ENCODE measurements at regions not wholly inside any gene's neighbourhood (a gene's known extent, or its start where the extent isn't known, plus 50 kb on each side); places are given as distances from the start of the nearest gene placed in this dataset.

DNA sequence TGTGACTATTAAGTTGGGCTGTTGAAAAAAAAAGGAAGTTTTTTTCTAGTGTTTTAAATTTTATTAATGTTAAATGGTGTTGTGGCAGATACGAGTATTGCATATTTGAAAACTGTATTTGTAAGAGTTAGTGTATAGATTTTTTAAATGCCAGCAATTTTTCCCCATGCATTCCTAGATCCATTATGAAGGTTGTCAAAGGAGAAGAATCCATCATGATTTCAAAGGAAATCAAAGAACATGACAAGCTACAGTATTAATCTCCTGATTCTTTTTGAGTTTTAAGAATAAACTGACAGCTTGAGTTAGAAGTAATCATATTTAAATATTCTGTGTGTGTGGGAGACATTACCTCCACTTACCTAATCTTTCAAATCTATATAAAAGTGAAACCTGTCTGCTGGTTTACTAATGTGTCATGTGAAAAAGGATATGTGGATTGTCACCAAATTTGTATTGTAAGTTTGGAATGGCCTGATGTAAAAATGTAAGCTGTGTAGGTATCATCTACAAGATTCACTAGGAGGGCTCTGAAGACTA lies 111.0 kb upstream of the HS3ST5 start:
- Mint-ChIP-seq H3K27me3 (ENCODE audit: low read depth) (no peaks in the 10 kb centered on the region), H3K4me1 (peaks cover 27% of the 10 kb centered on the region), H3K27ac (no peak overlapping the region; the same call in 1 of the 2 replicates), H3K4me3 (no peak overlapping the region), H3K36me3 (no peaks in the 10 kb centered on the region), H3K9me3 (no peaks in the 10 kb centered on the region)
- ATAC-seq: no peak
- CTCF ChIA-PET: no interaction called here
- POLR2A ChIA-PET: interaction anchor here (1.7 kb wide), 1 partner anchor 111 kb away, joined by 5 read pairs; the partner anchor contains the start of gene HS3ST5
- TF ChIP-seq, protein P1, sequence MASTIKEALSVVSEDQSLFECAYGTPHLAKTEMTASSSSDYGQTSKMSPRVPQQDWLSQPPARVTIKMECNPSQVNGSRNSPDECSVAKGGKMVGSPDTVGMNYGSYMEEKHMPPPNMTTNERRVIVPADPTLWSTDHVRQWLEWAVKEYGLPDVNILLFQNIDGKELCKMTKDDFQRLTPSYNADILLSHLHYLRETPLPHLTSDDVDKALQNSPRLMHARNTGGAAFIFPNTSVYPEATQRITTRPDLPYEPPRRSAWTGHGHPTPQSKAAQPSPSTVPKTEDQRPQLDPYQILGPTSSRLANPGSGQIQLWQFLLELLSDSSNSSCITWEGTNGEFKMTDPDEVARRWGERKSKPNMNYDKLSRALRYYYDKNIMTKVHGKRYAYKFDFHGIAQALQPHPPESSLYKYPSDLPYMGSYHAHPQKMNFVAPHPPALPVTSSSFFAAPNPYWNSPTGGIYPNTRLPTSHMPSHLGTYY (CRISPR knock-in tag; IDR thresholded peaks at IDR 0.05): no peak
- TF ChIP-seq, protein P2, sequence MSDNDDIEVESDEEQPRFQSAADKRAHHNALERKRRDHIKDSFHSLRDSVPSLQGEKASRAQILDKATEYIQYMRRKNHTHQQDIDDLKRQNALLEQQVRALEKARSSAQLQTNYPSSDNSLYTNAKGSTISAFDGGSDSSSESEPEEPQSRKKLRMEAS (CRISPR knock-in tag; IDR thresholded peaks at IDR 0.05): no peak
- TF ChIP-seq ATF1 (CRISPR knock-in tag; IDR thresholded peaks at IDR 0.05) (no peak), JAZF1 (CRISPR knock-in tag; IDR thresholded peaks at IDR 0.05) (no peak), ZNF396 (CRISPR knock-in tag; IDR thresholded peaks at IDR 0.05; ENCODE audit: borderline replicate concordance) (no peak), ZNF232 (CRISPR knock-in tag; IDR thresholded peaks at IDR 0.05) (no peak), TCF7 (CRISPR knock-in tag; IDR thresholded peaks at IDR 0.05; ENCODE audit: low read depth) (no peak), EMX1 (CRISPR knock-in tag; IDR thresholded peaks at IDR 0.05) (no peak)
- DNase-seq (ENCODE audit: low spot score): no peak

DNA sequence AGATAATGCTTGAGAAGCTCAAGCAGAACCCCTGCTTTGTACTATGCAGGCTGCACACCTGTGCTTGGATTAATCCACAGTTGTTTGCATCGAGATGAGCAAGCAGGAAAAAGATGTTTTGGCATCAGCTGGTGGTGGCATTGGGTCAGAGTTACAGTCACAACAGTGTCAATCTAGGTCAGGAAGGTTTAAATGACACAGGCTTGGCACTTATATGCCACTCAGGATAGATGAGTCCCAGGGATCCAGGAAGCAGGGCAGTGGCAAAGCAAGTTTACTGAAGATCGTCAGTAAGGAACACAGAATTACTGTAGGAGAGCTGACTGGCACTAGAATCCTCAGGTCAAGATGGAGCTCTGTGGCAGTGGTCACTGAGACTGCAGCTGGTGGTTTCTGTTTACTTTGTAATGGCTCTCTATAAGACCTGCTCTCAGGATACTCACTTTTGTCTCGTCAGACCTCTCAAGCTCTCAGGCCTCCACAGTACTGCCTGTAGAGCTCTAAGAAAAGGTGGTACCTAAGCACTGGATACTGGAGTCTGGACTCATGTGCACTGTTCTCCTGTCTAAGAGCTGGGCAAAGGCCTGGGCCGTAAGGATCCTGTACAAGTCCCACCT lies 110.1 kb upstream of the HS3ST5 start:
- Mint-ChIP-seq H3K27ac (peak overlapping the region; percentile 27), H3K27me3 (ENCODE audit: low read depth) (no peaks in the 10 kb centered on the region), H3K4me3 (no peak overlapping the region), H3K4me1 (peaks cover 27% of the 10 kb centered on the region), H3K9me3 (no peaks in the 10 kb centered on the region), H3K36me3 (no peaks in the 10 kb centered on the region)
- no peak for TF ChIP-seq ZBTB21 (CRISPR knock-in tag; IDR thresholded peaks at IDR 0.05; ENCODE audit: borderline replicate concordance)
- no peak for TF ChIP-seq ZNF263 (CRISPR knock-in tag; IDR thresholded peaks at IDR 0.05; ENCODE audit: low read depth)
- no peak for TF ChIP-seq CREB1 (CRISPR knock-in tag; IDR thresholded peaks at IDR 0.05)
- TF ChIP-seq, protein P3, sequence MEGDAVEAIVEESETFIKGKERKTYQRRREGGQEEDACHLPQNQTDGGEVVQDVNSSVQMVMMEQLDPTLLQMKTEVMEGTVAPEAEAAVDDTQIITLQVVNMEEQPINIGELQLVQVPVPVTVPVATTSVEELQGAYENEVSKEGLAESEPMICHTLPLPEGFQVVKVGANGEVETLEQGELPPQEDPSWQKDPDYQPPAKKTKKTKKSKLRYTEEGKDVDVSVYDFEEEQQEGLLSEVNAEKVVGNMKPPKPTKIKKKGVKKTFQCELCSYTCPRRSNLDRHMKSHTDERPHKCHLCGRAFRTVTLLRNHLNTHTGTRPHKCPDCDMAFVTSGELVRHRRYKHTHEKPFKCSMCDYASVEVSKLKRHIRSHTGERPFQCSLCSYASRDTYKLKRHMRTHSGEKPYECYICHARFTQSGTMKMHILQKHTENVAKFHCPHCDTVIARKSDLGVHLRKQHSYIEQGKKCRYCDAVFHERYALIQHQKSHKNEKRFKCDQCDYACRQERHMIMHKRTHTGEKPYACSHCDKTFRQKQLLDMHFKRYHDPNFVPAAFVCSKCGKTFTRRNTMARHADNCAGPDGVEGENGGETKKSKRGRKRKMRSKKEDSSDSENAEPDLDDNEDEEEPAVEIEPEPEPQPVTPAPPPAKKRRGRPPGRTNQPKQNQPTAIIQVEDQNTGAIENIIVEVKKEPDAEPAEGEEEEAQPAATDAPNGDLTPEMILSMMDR (IDR thresholded peaks at IDR 0.05): no peak
- TF ChIP-seq, protein P4, sequence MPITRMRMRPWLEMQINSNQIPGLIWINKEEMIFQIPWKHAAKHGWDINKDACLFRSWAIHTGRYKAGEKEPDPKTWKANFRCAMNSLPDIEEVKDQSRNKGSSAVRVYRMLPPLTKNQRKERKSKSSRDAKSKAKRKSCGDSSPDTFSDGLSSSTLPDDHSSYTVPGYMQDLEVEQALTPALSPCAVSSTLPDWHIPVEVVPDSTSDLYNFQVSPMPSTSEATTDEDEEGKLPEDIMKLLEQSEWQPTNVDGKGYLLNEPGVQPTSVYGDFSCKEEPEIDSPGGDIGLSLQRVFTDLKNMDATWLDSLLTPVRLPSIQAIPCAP (CRISPR knock-in tag; IDR thresholded peaks at IDR 0.05): no peak
- TF ChIP-seq, protein P5, sequence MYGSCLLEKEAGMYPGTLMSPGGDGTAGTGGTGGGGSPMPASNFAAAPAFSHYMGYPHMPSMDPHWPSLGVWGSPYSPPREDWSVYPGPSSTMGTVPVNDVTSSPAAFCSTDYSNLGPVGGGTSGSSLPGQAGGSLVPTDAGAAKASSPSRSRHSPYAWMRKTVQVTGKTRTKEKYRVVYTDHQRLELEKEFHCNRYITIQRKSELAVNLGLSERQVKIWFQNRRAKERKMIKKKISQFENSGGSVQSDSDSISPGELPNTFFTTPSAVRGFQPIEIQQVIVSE (CRISPR knock-in tag; IDR thresholded peaks at IDR 0.05; ENCODE audit: borderline replicate concordance): no peak
- TF ChIP-seq ZNF416 (CRISPR knock-in tag; IDR thresholded peaks at IDR 0.05): no peak
- TF ChIP-seq, protein P6, sequence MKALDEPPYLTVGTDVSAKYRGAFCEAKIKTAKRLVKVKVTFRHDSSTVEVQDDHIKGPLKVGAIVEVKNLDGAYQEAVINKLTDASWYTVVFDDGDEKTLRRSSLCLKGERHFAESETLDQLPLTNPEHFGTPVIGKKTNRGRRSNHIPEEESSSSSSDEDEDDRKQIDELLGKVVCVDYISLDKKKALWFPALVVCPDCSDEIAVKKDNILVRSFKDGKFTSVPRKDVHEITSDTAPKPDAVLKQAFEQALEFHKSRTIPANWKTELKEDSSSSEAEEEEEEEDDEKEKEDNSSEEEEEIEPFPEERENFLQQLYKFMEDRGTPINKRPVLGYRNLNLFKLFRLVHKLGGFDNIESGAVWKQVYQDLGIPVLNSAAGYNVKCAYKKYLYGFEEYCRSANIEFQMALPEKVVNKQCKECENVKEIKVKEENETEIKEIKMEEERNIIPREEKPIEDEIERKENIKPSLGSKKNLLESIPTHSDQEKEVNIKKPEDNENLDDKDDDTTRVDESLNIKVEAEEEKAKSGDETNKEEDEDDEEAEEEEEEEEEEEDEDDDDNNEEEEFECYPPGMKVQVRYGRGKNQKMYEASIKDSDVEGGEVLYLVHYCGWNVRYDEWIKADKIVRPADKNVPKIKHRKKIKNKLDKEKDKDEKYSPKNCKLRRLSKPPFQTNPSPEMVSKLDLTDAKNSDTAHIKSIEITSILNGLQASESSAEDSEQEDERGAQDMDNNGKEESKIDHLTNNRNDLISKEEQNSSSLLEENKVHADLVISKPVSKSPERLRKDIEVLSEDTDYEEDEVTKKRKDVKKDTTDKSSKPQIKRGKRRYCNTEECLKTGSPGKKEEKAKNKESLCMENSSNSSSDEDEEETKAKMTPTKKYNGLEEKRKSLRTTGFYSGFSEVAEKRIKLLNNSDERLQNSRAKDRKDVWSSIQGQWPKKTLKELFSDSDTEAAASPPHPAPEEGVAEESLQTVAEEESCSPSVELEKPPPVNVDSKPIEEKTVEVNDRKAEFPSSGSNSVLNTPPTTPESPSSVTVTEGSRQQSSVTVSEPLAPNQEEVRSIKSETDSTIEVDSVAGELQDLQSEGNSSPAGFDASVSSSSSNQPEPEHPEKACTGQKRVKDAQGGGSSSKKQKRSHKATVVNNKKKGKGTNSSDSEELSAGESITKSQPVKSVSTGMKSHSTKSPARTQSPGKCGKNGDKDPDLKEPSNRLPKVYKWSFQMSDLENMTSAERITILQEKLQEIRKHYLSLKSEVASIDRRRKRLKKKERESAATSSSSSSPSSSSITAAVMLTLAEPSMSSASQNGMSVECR (CRISPR knock-in tag; IDR thresholded peaks at IDR 0.05; ENCODE audit: borderline replicate concordance): no peak
- TF ChIP-seq, protein P7, sequence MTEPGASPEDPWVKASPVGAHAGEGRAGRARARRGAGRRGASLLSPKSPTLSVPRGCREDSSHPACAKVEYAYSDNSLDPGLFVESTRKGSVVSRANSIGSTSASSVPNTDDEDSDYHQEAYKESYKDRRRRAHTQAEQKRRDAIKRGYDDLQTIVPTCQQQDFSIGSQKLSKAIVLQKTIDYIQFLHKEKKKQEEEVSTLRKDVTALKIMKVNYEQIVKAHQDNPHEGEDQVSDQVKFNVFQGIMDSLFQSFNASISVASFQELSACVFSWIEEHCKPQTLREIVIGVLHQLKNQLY (CRISPR knock-in tag; IDR thresholded peaks at IDR 0.05): no peak
- TF ChIP-seq, protein P8, sequence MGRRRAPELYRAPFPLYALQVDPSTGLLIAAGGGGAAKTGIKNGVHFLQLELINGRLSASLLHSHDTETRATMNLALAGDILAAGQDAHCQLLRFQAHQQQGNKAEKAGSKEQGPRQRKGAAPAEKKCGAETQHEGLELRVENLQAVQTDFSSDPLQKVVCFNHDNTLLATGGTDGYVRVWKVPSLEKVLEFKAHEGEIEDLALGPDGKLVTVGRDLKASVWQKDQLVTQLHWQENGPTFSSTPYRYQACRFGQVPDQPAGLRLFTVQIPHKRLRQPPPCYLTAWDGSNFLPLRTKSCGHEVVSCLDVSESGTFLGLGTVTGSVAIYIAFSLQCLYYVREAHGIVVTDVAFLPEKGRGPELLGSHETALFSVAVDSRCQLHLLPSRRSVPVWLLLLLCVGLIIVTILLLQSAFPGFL (CRISPR knock-in tag; IDR thresholded peaks at IDR 0.05; ENCODE audit: borderline replicate concordance): no peak
- TF ChIP-seq, protein P9, sequence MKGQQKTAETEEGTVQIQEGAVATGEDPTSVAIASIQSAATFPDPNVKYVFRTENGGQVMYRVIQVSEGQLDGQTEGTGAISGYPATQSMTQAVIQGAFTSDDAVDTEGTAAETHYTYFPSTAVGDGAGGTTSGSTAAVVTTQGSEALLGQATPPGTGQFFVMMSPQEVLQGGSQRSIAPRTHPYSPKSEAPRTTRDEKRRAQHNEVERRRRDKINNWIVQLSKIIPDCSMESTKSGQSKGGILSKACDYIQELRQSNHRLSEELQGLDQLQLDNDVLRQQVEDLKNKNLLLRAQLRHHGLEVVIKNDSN (CRISPR knock-in tag; IDR thresholded peaks at IDR 0.05): no peak
- no peak for ATAC-seq
- no peak for DNase-seq (ENCODE audit: low spot score)
- CTCF ChIA-PET: no interaction called here
- POLR2A ChIA-PET: interaction anchor here (0.7 to 1.7 kb wide), 4 partner anchors 8 to 207 kb away, joined by 3 to 5 read pairs (median 3); partner anchors contain the start of gene HS3ST5
